ENCODE measurements at regions not wholly inside any gene's neighbourhood (a gene's known extent, or its start where the extent isn't known, plus 50 kb on each side); places are given as distances from the start of the nearest gene placed in this dataset.

GRCh38 chr2:139968588-139968987 lies 1188.4 kb upstream of the NXPH2 start:
- FAIRE-seq: no peak

GRCh38 chr2:139967665-139968064 lies 1187.5 kb upstream of the NXPH2 start:
- H3K4me1 ChIP-seq (ENCODE audit: control insufficient read depth, extremely low read depth, insufficient read depth, low read length): no peaks in the 10 kb centered on the region
- DNase-seq (ENCODE audit: low read depth, low spot score) (no peak), FAIRE-seq (no peak)
- H3K4me3 ChIP-seq (replicated peaks in 1 of 3; ENCODE audit: insufficient read depth in 1 of 3, low read depth in 1 of 3, low read length in 3 of 3): no peak overlapping the region
- no peaks in the 10 kb centered on the region for H3K27me3 ChIP-seq (ENCODE audit: control insufficient read depth in 2 of 2, insufficient read depth in 2 of 2, low read length in 2 of 2)
- no peak overlapping the region for H3K4me2 ChIP-seq (ENCODE audit: insufficient read depth, low read length)
- dilution Hi-C loops (cut with MboI; ENCODE audit: extremely low pct_ligation_motif_present, low sequenced_read_pairs): no loop called here
- ChIA-PET CTCF (no interaction called here), POLR2A (no interaction called here)
- H3K79me2 ChIP-seq (ENCODE audit: control insufficient read depth, insufficient read depth, low read length): no peaks in the 10 kb centered on the region
- H3K27ac ChIP-seq (ENCODE audit: insufficient read depth, low read depth, low read length): no peak overlapping the region
- no peak overlapping the region for H3K9ac ChIP-seq (replicated peaks; ENCODE audit: extremely low read depth, insufficient read depth, low read length)
- no peaks in the 10 kb centered on the region for H3K36me3 ChIP-seq (ENCODE audit: control insufficient read depth in 2 of 2, extremely low read depth in 1 of 2, insufficient read depth in 2 of 2, low read length in 2 of 2)
- TF ChIP-seq POLR2AphosphoS5 (IDR thresholded peaks at IDR 0.05; ENCODE audit: insufficient read depth, low read depth, low read length) (no peak), POLR2A (IDR thresholded peaks at IDR 0.05; ENCODE audit: low read depth, low read length) (no peak), EZH2 (IDR thresholded peaks at IDR 0.05; ENCODE audit: borderline replicate concordance, low read depth, low read length, severe bottlenecking) (no peak), FOS (IDR thresholded peaks at IDR 0.05; ENCODE audit: borderline replicate concordance, insufficient read depth, low read length) (no peak), GATA2 (IDR thresholded peaks at IDR 0.05; ENCODE audit: insufficient read depth, insufficient read length, low read depth, low read length) (no peak), MAX (IDR thresholded peaks at IDR 0.05; ENCODE audit: insufficient read depth, insufficient read length) (no peak), JUN (IDR thresholded peaks at IDR 0.05; ENCODE audit: borderline replicate concordance, insufficient read depth, insufficient read length, low read depth) (no peak), MYC (IDR thresholded peaks at IDR 0.05; ENCODE audit: low read depth, low read length) (no peak), CTCF (IDR thresholded peaks at IDR 0.05; ENCODE audit: extremely low read depth in 1 of 2, insufficient read depth in 1 of 2, low read depth in 1 of 2, low read length in 2 of 2) (no peak)
- no TSS peak for BruUV-seq (replicated peaks)
- intact Hi-C loops (cut with micrococcal nuclease): no loop called here
- no peaks in the 10 kb centered on the region for H4K20me1 ChIP-seq (replicated peaks; ENCODE audit: control insufficient read depth, extremely low read depth, insufficient read depth, low read length)
- H2AFZ ChIP-seq (ENCODE audit: low read depth, low read length): no peak overlapping the region
- H3K9me1 ChIP-seq (replicated peaks; ENCODE audit: control insufficient read depth, extremely low read depth, insufficient read depth, low read length): no peaks in the 10 kb centered on the region
- H3K9me3 ChIP-seq (replicated peaks; ENCODE audit: control insufficient read depth, insufficient read depth, low read length): no peaks in the 10 kb centered on the region

More at GRCh38 chr2:139968588-139968987, 1188.4 kb upstream of the NXPH2 start:
- TF ChIP-seq GATA2 (IDR thresholded peaks at IDR 0.05; ENCODE audit: insufficient read depth, insufficient read length, low read depth, low read length) (no peak), POLR2A (IDR thresholded peaks at IDR 0.05; ENCODE audit: low read depth, low read length) (no peak), EZH2 (IDR thresholded peaks at IDR 0.05; ENCODE audit: borderline replicate concordance, low read depth, low read length, severe bottlenecking) (no peak), CTCF (IDR thresholded peaks at IDR 0.05; ENCODE audit: extremely low read depth in 1 of 2, insufficient read depth in 1 of 2, low read depth in 1 of 2, low read length in 2 of 2) (no peak), MYC (IDR thresholded peaks at IDR 0.05; ENCODE audit: low read depth, low read length) (no peak), JUN (IDR thresholded peaks at IDR 0.05; ENCODE audit: borderline replicate concordance, insufficient read depth, insufficient read length, low read depth) (no peak)
- intact Hi-C loops (cut with micrococcal nuclease) (no loop called here), dilution Hi-C loops (cut with MboI; ENCODE audit: extremely low pct_ligation_motif_present, low sequenced_read_pairs) (no loop called here)
- Histone ChIP-seq H3K27ac (ENCODE audit: insufficient read depth, low read depth, low read length) (no peak overlapping the region), H4K20me1 (replicated peaks; ENCODE audit: control insufficient read depth, extremely low read depth, insufficient read depth, low read length) (no peaks in the 10 kb centered on the region), H2AFZ (ENCODE audit: low read depth, low read length) (no peak overlapping the region), H3K9ac (replicated peaks; ENCODE audit: extremely low read depth, insufficient read depth, low read length) (no peak overlapping the region), H3K79me2 (ENCODE audit: control insufficient read depth, insufficient read depth, low read length) (no peaks in the 10 kb centered on the region), H3K4me1 (ENCODE audit: control insufficient read depth, extremely low read depth, insufficient read depth, low read length) (no peaks in the 10 kb centered on the region), H3K27me3 (ENCODE audit: control insufficient read depth in 2 of 2, insufficient read depth in 2 of 2, low read length in 2 of 2) (no peaks in the 10 kb centered on the region), H3K4me3 (replicated peaks in 1 of 3; ENCODE audit: insufficient read depth in 1 of 3, low read depth in 1 of 3, low read length in 3 of 3) (no peak overlapping the region), H3K4me2 (ENCODE audit: insufficient read depth, low read length) (no peak overlapping the region), H3K9me1 (replicated peaks; ENCODE audit: control insufficient read depth, extremely low read depth, insufficient read depth, low read length) (no peaks in the 10 kb centered on the region), H3K9me3 (replicated peaks; ENCODE audit: control insufficient read depth, insufficient read depth, low read length) (no peaks in the 10 kb centered on the region), H3K36me3 (ENCODE audit: control insufficient read depth in 2 of 2, extremely low read depth in 1 of 2, insufficient read depth in 2 of 2, low read length in 2 of 2) (no peaks in the 10 kb centered on the region)
- ChIA-PET CTCF (no interaction called here), POLR2A (no interaction called here)
- BruUV-seq (replicated peaks): no TSS peak
- DNase-seq (ENCODE audit: low read depth, low spot score): no peak
